Neuron (in vitro differentiated cells): ENCODE measurements at regions not wholly inside any gene's neighbourhood (a gene's known extent, or its start where the extent isn't known, plus 50 kb on each side); places are given as distances from the start of the nearest gene placed in this dataset.
"Not testable (repeated sequence)": the region's sequence is repeated elsewhere in the genome, so short reads cannot be mapped to it uniquely, and the experiment has no call there.

Experiments used
- H2AFZ ChIP-seq: one replicate; pipeline ENCODE4 v1.6.1; 2013; ENCODE audit warnings: low read depth, mild to moderate bottlenecking, inconsistent platforms, low read length, moderate library complexity
- H3K27me3 ChIP-seq: one replicate; pipeline ENCODE4 v1.6.1; 2013; ENCODE audit warnings: low read length; ENCODE audit not compliant: insufficient read depth
- H3K36me3 ChIP-seq: one replicate; pipeline ENCODE4 v1.6.1; 2013; ENCODE audit warnings: low read length; ENCODE audit not compliant: insufficient read depth
- H3K4me1 ChIP-seq: one replicate; pipeline ENCODE4 v1.6.1; 2013; ENCODE audit warnings: low read length; ENCODE audit not compliant: insufficient read depth
- H3K4me3 ChIP-seq: 2 replicates; pipeline ENCODE4 v1.5.1; 2013; ENCODE audit warnings: mild to moderate bottlenecking, low read length, moderate library complexity
- H3K9me3 ChIP-seq: one replicate; pipeline ENCODE4 v1.6.1; 2013; ENCODE audit warnings: low read length

DNA sequence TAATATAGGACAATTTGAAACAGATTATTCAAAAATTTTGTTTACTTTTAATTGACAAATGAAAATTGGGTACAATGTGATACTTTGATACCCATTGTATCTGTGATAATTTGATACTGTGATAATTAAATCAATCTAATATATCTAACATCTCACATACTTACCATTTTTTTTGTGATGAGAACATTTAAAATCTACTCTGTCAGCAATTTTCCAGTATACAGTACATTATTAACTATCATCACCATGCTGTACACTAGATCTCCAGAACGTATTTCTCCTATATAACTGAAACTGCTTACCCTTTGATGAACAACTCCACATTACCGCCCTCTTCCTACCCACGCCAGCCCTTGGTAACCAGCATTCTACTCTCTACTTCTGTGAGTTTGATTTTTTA, 139.7 kb upstream of the TFPI start:
- H3K4me3 ChIP-seq = no peak overlapping the region

DNA sequence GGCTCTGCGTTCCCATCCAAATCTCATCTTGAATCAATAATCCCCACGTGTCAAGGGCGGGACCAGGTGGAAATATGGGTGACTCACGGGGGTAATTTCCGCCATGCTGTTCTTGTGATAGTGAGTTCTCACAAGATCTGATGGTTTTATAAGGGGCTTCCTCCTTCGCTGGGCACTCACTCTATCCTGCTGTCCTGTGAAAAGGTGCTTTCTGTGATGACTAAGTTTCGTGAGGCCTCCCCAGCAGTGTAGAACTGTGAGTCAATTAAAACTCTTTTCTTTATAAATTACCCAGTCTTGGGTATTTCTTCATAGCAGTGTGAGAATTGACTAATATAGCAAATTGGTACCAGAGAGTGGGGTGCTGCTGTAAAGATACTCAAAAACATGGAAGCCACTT, 142.4 kb upstream of the TFPI start:
- not testable (repeated sequence) for H3K9me3 ChIP-seq, H3K36me3 ChIP-seq, H3K27me3 ChIP-seq, H2AFZ ChIP-seq, H3K4me1 ChIP-seq, H3K4me3 ChIP-seq

More for the DNA sequence above, 139.7 kb upstream of the TFPI start:
- Histone ChIP-seq H3K36me3 (no peaks in the 10 kb centered on the region), H3K4me1 (no peaks in the 10 kb centered on the region), H3K9me3 (no peaks in the 10 kb centered on the region), H2AFZ (no peak overlapping the region), H3K27me3 (no peaks in the 10 kb centered on the region)

DNA sequence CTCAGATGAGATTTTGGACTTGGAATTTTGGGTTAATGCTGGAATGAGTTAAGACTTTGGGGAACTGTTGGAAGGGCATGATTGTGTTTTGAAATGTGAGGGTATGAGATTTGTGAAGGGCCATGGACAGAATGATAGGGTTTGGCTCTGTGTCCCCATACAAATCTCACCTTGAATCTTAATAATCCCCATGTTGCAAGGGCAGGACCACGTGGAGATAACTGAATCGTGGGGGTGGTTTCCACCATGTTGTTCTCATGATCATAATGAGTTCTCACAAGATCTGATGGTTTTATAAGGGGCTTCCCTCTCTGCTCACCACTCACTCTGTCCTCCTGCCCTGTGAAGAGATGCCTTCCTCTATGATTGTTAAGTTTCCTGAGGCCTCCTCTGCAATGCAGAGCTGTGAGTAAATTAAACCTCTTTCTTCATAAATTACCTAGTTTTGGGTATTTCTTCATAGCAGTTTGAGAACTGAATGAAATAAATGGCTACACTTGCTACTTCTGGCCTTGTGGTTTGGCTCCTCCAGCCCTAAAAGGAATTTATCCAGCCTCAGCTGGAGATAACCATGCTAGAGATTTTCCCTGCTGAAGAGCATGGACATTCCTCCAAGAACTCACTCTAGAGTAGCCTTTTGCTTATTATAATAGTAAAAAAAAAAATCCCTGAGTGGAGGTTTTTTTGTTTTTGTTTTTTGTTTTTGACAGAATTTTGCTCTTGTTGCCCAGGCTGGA, 144.3 kb upstream of the TFPI start:
- Histone ChIP-seq H3K36me3 (no peaks in the 10 kb centered on the region), H3K9me3 (no peaks in the 10 kb centered on the region), H3K4me1 (no peaks in the 10 kb centered on the region), H3K4me3 (no peak overlapping the region), H3K27me3 (no peaks in the 10 kb centered on the region), H2AFZ (no peak overlapping the region)

DNA sequence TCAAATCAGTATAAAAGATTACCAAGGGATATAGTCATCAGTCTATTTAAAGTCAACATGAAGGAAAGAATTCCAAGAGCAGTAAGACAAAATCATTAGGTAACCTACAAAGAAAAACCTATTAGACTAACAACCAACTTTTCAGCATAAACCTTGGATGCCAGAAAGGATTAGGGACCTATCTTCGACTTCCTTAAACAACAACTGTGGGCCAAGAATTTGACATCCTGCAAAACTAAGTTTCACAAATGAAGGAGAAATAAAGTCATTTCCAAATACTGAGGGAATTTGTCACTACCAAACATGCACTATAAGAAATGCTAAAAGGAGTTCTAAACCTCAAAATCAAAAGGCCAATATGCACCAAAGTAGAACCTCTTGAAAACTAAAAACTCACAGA, 147.9 kb upstream of the TFPI start:
- H3K4me1 ChIP-seq = no peaks in the 10 kb centered on the region
- H3K4me3 ChIP-seq = no peak overlapping the region
- no peak overlapping the region for H2AFZ ChIP-seq
- H3K9me3 ChIP-seq = no peaks in the 10 kb centered on the region
- no peaks in the 10 kb centered on the region for H3K27me3 ChIP-seq
- no peaks in the 10 kb centered on the region for H3K36me3 ChIP-seq

DNA sequence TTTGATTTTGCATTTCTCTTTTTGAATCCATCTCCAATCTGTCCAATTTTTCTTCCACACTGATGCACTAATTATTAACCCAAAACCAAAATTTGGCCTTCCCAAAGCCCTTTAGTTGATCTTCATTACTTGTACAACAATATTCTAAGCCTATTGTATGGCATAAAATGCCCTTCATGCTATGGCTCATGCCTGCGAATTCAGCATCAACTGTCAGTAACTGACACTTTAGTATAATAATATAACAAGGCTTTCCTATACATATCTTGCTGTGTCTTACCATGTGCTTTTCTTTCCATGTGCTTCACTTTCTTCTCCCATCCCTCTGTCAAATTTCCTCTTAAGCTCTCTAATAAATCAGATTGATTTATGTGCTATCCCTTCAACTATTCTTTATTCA, 154.0 kb upstream of the TFPI start:
- H2AFZ ChIP-seq = no peak overlapping the region
- H3K4me1 ChIP-seq = no peaks in the 10 kb centered on the region
- no peak overlapping the region for H3K4me3 ChIP-seq
- no peaks in the 10 kb centered on the region for H3K9me3 ChIP-seq
- H3K36me3 ChIP-seq = no peaks in the 10 kb centered on the region
- no peaks in the 10 kb centered on the region for H3K27me3 ChIP-seq

DNA sequence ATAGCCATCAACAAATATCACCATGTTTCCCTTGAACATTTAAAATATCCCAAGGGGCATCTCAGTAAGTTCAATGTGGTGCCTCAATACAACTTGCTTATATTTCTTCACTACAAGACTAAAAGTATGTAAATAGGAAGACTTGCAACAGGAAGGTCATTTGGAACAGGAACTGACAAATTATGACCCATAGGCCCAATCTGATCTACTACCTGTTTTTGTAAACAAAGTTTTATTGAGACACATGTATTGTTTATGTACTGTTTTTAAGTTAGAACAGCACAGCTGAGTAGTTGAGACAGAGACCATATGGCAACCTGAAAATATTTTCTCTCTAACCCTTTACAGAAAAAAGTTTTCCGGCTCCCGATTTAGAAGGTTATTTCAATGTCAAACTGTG, 154.8 kb upstream of the TFPI start:
- Histone ChIP-seq H3K4me3 (no peak overlapping the region), H3K27me3 (no peaks in the 10 kb centered on the region), H2AFZ (no peak overlapping the region), H3K9me3 (no peaks in the 10 kb centered on the region), H3K4me1 (no peaks in the 10 kb centered on the region), H3K36me3 (no peaks in the 10 kb centered on the region)

DNA sequence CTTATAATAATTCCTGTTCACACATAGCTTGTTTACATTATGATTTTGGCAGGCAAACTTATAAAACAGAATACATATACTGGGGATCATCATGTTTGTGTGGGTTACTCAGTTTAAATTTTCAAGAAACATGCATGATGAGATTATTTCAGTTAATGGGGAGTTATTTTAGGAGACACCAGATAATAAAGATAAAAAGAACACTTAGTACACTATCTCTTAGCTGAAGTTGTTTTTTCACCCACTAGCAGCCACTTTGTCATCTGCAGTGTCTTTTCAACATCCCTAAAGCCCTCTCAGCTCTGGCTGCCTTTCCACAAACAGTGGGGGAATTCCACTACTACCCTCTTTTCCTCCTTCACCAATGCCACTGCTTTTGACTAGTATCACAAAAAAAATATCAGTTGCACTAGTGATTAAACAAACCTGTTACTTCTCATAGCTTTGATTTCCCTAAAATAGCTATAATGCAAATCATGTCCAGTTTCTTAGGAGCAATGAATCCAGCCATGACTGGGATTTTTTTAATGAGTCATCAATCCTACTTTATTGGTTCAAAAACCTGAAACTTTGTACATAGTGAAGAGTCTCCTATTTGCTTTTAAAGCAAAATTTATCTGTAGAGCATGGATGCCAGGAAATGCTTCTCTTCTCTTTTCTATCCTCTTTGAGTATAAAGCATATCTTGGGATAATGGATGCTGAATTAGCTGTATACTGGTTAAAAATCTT, 156.7 kb upstream of the TFPI start:
- no peaks in the 10 kb centered on the region for H3K9me3 ChIP-seq
- H2AFZ ChIP-seq = no peak overlapping the region
- H3K36me3 ChIP-seq = no peaks in the 10 kb centered on the region
- H3K4me1 ChIP-seq = no peaks in the 10 kb centered on the region
- no peak overlapping the region for H3K4me3 ChIP-seq
- H3K27me3 ChIP-seq = no peaks in the 10 kb centered on the region

DNA sequence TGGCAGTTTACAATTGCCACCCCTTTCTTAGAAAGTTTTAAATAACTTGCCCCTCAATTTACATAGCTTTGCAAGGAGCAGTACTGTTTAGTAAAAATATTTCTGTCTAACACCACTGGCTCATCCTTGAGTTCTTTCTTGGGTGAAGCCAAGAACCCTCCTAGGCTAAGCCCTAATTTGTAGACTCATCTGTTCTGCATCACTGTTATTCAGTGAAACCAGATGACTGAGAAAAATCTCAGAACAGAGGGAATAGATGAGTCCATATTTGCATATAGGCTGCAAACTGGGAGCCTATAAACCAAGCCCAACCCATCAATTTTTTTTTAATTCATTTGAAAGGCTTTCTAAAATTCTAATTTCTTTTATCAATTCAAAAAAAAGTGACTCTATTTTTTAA, 161.4 kb upstream of the TFPI start:
- no peaks in the 10 kb centered on the region for H3K27me3 ChIP-seq
- no peaks in the 10 kb centered on the region for H3K4me1 ChIP-seq
- no peaks in the 10 kb centered on the region for H3K36me3 ChIP-seq
- no peak overlapping the region for H3K4me3 ChIP-seq
- H3K9me3 ChIP-seq = no peaks in the 10 kb centered on the region
- H2AFZ ChIP-seq = no peak overlapping the region

DNA sequence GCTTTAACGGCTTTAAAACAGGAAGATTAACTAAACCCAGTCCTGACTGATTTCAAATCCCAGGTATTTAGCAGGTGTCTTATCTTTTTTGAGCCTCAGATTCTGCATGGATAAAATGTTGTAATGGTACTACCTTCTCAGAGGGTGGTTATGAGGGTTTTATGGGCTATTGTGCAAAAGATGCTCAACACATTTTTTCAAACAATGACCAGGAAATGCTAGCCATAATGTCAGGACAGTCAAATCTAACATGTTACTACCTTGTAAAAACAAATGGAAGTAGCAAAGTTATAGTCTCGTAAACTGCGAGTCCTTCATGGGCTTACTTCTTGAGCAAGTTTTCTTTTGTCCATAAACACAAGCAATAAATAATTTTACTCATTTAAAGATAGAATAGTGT, 162.1 kb upstream of the TFPI start:
- Histone ChIP-seq H2AFZ (no peak overlapping the region), H3K9me3 (no peaks in the 10 kb centered on the region), H3K27me3 (no peaks in the 10 kb centered on the region), H3K4me1 (no peaks in the 10 kb centered on the region), H3K4me3 (no peak overlapping the region), H3K36me3 (no peaks in the 10 kb centered on the region)

DNA sequence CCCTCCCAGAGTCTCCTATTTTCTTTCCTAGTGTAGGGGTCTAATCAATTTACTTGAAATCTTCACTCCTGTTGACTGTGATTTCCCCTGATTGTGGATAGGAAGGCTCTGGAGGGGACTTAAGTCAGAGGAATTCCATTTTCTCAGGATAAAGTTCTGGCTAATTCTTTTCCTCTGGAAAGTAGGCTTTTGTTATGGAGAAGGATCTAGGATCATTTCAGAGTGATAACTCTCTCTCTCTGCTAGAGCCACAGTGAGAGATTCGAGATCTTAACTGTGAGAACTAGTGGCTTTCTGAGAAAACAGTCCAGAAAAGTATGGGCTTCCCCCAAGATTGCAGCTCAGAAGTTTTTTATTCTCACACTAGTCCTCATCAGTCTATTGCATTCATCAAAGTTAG, 163.9 kb upstream of the TFPI start:
- H3K9me3 ChIP-seq = no peaks in the 10 kb centered on the region
- no peak overlapping the region for H3K4me3 ChIP-seq
- H3K27me3 ChIP-seq = no peaks in the 10 kb centered on the region
- no peaks in the 10 kb centered on the region for H3K36me3 ChIP-seq
- H2AFZ ChIP-seq = no peak overlapping the region
- no peaks in the 10 kb centered on the region for H3K4me1 ChIP-seq

DNA sequence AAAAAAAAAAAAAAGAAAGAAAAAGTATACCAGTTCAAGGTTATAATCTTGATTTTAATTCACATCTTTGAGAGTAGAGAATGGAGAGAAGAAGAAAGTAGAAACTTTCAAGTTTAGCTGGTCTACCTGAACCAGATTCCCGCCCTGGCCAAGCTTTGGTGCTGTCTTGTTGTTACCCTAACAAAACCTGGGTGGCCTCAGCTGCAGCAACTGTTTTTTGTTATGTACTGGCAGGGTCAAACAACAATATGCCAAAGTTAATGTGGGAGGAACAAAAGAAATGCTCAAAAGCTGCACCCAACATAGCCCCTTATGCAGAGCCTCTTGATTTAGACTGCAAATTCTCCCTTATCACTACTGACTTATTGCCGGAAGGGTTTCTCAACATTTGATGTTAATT, 165.3 kb upstream of the TFPI start:
- Histone ChIP-seq H3K4me3 (no peak overlapping the region), H3K4me1 (no peaks in the 10 kb centered on the region), H3K9me3 (no peaks in the 10 kb centered on the region), H3K27me3 (no peaks in the 10 kb centered on the region), H2AFZ (no peak overlapping the region), H3K36me3 (no peaks in the 10 kb centered on the region)

DNA sequence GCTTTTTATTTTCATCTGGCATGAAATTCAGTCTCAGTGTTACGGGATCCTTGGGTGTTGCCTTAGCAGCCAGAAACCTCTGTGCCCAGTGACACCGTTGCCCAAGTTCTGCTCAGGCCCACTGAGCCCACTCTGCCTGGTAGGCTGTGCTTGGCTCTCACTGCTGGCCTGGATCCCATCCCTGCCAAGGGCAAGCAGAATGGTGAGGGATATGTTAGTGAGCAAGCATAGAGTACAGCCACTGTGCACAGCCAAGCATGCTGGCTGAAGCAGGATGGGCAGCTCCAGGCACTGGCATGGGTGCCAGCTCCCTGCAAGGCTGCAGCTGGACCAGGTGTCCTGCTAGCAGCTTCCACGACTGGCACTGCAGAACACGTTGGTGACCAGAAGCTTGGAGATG, 194.7 kb upstream of the TFPI start:
- Histone ChIP-seq H3K27me3 (no peaks in the 10 kb centered on the region), H3K36me3 (no peaks in the 10 kb centered on the region), H2AFZ (no peak overlapping the region), H3K9me3 (no peaks in the 10 kb centered on the region), H3K4me1 (no peaks in the 10 kb centered on the region), H3K4me3 (no peak overlapping the region)

DNA sequence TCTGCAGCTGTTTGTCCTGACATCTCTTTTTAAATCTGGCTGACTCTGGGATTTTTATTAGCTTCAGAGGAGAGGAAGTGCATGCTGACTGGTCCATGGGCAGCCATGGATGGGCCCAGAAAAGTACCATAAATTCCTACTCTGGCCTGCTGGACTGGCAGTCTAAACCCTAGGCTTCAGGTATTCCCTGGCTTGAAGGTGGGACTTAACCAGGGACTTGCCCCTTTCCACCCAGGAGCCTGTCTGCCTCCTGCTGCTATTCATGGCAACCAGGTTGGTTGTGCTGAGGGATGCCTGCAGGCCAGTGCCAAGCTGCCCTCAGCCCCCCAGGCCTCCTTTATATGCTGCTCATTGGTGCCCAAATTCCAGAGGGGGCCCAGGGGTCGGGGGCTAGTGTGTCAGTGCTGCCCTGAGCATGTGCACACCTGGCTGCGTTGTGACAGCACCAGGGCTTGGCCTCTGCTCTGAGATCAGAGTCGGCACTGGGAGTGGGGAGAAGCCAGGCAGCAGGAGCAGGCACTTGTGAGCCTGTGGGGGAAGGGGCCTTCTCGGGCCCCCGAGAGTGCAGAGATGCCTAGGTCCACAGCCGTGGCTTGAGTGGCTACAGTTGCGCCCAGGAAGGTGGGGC, 195.7 kb upstream of the TFPI start:
- Histone ChIP-seq H3K9me3 (no peaks in the 10 kb centered on the region), H3K4me1 (no peaks in the 10 kb centered on the region), H3K27me3 (no peaks in the 10 kb centered on the region), H3K36me3 (no peaks in the 10 kb centered on the region), H3K4me3 (no peak overlapping the region), H2AFZ (no peak overlapping the region)
